AG04449 (cell line): ENCODE measurements at regions not wholly inside any gene's neighbourhood (a gene's known extent, or its start where the extent isn't known, plus 50 kb on each side); places are given as distances from the start of the nearest gene placed in this dataset.

ENCODE experiments used
- CTCF ChIA-PET: fragments of 350-600 bp; formaldehyde crosslinking; extraction: SDS; loops from one replicate; lab custom pipeline; 2021; ENCODE audit warnings: antibody characterized with exemption; lab: Yijun Ruan, JAX
- POLR2A ChIA-PET: fragments of 400-600, 350-600 bp; formaldehyde crosslinking; extraction: SDS; loops from one replicate; lab custom pipeline; 2020; ENCODE audit warnings: antibody characterized with exemption, inconsistent platforms; lab: Yijun Ruan, JAX
- DNase-seq: peaks from one replicate; pipeline ENCODE4 v3.0.0-alpha.2; 2010; ENCODE audit warnings: low read depth, low spot score
- H3K4me3 ChIP-seq: 2 replicates; pipeline ENCODE4 v1.5.1; 2011; ENCODE audit warnings: low read depth, mild to moderate bottlenecking, control low read depth, low read length
- CTCF ChIP-seq: IDR thresholded peaks from one replicate; pipeline ENCODE4 v1.5.1; 2011; ENCODE audit warnings: mild to moderate bottlenecking, moderate library complexity, low read length, control low read depth, inconsistent platforms; ENCODE audit not compliant: insufficient read depth; ENCODE audit errors: missing control alignments

GRCh38 chr1:102783487-102783886 lies 324.8 kb downstream of the COL11A1 start:
- ChIA-PET CTCF (no interaction called here), POLR2A (no interaction called here)
- TF ChIP-seq CTCF, result no peak
- no peak for DNase-seq
- H3K4me3 ChIP-seq, result no peak overlapping the region

GRCh38 chr1:102782144-102782543 lies 326.2 kb downstream of the COL11A1 start:
- CTCF ChIA-PET, result no interaction called here
- H3K4me3 ChIP-seq, result no peak overlapping the region
- no peak for DNase-seq
- POLR2A ChIA-PET, result no interaction called here
- TF ChIP-seq CTCF, result no peak

GRCh38 chr1:102776071-102776470 lies 332.3 kb downstream of the COL11A1 start:
- POLR2A ChIA-PET, result no interaction called here
- TF ChIP-seq CTCF, result no peak
- no peak overlapping the region for H3K4me3 ChIP-seq
- CTCF ChIA-PET, result no interaction called here
- DNase-seq, result no peak

GRCh38 chr1:102772831-102773230 lies 335.5 kb downstream of the COL11A1 start:
- ChIA-PET POLR2A (no interaction called here), CTCF (interaction anchor here (1.0 kb wide), 1 partner anchor 90 kb away, joined by 4 read pairs; no protein-coding TSS in a partner anchor)
- H3K4me3 ChIP-seq, result no peak overlapping the region
- no peak for TF ChIP-seq CTCF
- no peak for DNase-seq

GRCh38 chr1:102758418-102758817 lies 349.9 kb downstream of the COL11A1 start:
- no peak for TF ChIP-seq CTCF
- POLR2A ChIA-PET, result no interaction called here
- CTCF ChIA-PET, result no interaction called here
- no peak overlapping the region for H3K4me3 ChIP-seq
- DNase-seq, result no peak

- ChIA-PET CTCF (no interaction called here), POLR2A (no interaction called here)
- DNase-seq, result no peak
- H3K4me3 ChIP-seq, result no peak overlapping the region
- TF ChIP-seq CTCF, result no peak
Measured at GRCh38 chr1:102757363-102757762, 351.0 kb downstream of the COL11A1 start.
